Rectal smooth muscle tissue (tissue), 1 donor: ENCODE measurements at regions not wholly inside any gene's neighbourhood (a gene's known extent, or its start where the extent isn't known, plus 50 kb on each side); places are given as distances from the start of the nearest gene placed in this dataset.
"Not testable (repeated sequence)": the region's sequence is repeated elsewhere in the genome, so short reads cannot be mapped to it uniquely, and the experiment has no call there.

Experiments
- H3K27ac ChIP-seq: one replicate; pipeline ENCODE4 v1.7.0; 2013; ENCODE audit warnings: low read depth, low read length, inconsistent platforms
- H3K27me3 ChIP-seq: one replicate; pipeline ENCODE4 v1.7.0; 2013; ENCODE audit warnings: low read length; ENCODE audit not compliant: control insufficient read depth, insufficient read depth
- H3K36me3 ChIP-seq: one replicate; pipeline ENCODE4 v1.7.0; 2013; ENCODE audit warnings: low read length; ENCODE audit not compliant: control insufficient read depth, insufficient read depth
- H3K4me1 ChIP-seq: one replicate; pipeline ENCODE4 v1.7.0; 2013; ENCODE audit warnings: low read length; ENCODE audit not compliant: control insufficient read depth, insufficient read depth
- H3K4me3 ChIP-seq: one replicate; pipeline ENCODE4 v1.7.0; 2013; ENCODE audit warnings: low read length
- H3K9ac ChIP-seq: one replicate; pipeline ENCODE4 v1.7.0; 2013; ENCODE audit warnings: low read length

DNA sequence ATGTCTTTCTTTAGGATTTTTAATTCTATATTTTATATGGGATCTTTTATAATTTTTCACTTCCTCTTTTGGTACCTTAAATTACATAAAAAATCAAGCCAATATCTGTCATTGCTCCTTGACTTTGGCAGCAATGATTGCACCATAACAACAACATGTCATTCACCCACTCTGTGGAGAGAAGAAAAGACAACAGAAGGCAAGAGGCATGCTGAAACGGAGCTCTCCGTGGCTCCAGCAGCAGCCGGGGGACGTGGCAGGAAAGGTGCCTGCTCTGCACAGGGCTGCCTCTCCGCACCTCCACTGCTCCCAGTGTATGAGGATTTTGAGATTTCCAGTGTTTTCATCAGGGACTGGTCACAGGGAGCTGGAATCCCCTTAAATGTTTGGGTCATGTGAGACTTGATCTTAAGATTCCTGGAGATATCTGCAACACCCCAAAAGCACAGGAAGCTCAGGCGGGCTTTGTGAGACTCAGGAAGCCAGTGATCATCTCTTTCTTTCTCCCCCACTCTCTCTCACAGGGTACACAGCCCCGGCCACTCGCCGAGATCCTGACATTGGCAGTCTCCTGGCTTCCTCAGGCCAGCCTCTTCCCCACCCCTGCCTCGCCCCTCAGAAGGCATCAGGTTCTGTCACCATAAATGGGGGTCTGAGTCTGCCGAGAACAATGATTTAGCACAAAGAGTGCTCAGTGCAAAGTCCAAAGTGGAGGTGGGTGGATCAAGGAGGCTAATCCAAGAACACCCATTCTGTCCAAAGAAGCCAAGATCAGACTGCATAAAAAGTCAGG, 74.6 kb downstream of the ACTL7B start:
- H3K9ac ChIP-seq = no peak overlapping the region
- no peaks in the 10 kb centered on the region for H3K36me3 ChIP-seq
- H3K4me3 ChIP-seq = no peak overlapping the region
- H3K27ac ChIP-seq = no peak overlapping the region
- no peaks in the 10 kb centered on the region for H3K4me1 ChIP-seq
- H3K27me3 ChIP-seq = no peaks in the 10 kb centered on the region

DNA sequence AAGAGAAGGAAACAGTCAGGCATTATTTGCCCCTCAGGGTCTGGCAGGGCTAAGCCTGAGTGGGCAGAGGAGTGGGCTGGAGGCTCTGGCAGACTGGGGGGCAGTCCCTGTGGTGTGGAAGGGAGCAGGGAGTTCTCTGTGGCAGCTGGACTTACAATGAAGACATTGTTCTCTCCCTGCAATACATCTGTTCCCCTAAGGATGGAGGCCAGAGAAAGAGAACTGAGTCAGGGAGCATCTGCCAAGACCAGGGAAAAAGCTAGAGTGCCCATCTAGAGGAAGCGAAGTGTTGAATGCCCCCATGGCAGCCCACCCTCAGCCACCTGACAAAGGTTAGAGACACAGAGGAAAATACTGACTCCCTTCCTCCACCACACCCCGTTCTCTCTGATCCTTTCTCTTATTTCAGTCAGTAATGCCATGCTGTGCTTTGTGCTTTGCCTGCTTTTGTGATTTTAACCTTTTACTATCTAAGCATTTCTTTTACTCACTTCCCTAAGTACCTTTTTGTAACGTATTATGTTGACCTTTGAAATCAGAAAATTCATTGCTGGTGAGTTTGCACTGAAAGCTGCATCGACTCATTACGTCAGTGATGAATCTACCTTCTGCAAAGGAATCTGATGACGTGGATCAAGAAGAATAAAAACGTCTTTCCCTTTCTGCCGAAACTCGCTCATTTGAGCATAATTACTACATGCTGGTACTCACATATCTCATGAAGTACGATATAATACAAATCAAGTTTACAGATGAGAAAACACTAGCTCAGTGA, 76.0 kb downstream of the ACTL7B start:
- Histone ChIP-seq H3K36me3 (no peaks in the 10 kb centered on the region), H3K4me3 (no peak overlapping the region), H3K4me1 (no peaks in the 10 kb centered on the region), H3K27me3 (no peaks in the 10 kb centered on the region), H3K27ac (no peak overlapping the region), H3K9ac (no peak overlapping the region)

DNA sequence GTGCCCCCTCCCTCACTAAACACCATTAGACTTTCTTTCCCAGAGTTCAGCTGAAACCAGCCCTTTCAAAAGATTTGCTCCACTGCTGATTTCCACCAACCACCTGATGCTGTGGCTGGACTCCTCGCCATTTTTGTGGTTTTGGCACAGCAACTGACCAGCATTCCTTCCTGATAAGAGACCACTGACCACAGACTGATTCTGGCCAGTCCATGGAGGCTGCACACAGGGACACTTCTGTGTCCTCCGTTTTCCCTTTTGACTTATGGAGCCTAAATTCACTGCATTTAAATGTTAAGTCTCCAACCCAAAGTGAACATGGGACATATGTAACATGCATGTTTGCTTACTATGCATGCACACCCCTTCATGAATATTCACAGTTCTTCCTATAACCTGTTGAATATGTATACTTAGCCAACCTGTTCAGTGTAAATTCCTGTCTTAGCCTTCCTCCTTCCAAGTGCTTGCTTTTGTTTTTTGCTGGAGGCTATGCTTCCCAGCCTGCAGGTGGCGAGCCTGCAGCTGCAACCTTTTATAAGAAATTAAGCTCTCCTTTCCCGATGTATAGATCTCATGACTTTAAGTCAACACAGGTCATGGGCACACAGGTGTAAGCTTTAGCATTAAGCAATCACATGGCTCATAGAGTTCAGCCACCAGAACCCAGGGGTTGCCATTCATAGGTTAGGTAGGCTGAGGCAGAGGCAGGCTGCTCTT, 78.7 kb downstream of the ACTL7B start:
- no peak overlapping the region for H3K9ac ChIP-seq
- no peak overlapping the region for H3K27ac ChIP-seq
- no peaks in the 10 kb centered on the region for H3K4me1 ChIP-seq
- H3K27me3 ChIP-seq = no peaks in the 10 kb centered on the region
- H3K4me3 ChIP-seq = no peak overlapping the region
- H3K36me3 ChIP-seq = no peaks in the 10 kb centered on the region

DNA sequence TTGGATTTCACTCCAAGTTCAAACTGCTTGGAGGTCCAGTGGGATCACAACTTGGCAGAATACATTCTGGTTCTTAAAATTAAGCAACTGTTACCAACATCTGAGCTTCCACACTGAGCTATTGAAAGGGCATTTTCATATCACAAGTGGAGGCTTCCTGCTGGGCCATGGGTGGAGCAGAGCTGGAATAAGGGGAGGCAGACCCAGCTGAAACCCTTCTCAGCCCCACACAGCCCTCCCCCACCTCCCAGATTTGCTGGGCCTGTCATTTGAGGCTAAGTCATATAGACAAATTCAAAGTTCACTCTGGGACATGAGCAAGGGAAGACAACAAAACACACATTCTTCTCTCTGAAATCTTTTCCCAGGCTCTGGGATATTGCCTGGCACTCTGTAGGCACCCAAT, 79.9 kb downstream of the ACTL7B start:
- Histone ChIP-seq H3K27me3 (no peaks in the 10 kb centered on the region), H3K9ac (no peak overlapping the region), H3K27ac (no peak overlapping the region), H3K4me1 (no peaks in the 10 kb centered on the region), H3K36me3 (no peaks in the 10 kb centered on the region), H3K4me3 (no peak overlapping the region)

DNA sequence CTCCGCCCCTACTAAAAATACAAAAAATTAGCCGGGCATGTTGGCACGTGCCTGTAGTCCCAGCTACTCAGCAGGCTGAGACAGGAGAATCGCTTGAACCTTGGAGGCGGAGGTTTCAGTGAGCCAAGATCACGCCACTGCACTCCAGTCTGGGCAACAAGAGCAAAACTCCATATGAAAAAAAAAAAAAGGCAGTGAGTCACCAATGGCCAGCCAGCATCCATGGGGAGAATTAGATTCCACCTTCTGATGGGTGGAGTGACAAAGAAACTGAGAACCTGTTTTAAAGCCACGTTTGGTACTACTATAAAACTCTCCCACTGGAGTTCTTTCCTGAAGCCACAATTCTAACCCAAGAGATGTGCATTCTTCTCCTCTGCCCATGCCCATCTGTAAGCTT, 81.7 kb downstream of the ACTL7B start:
- H3K27ac ChIP-seq, H3K4me3 ChIP-seq, H3K36me3 ChIP-seq, H3K27me3 ChIP-seq, H3K4me1 ChIP-seq, H3K9ac ChIP-seq: not testable (repeated sequence)

DNA sequence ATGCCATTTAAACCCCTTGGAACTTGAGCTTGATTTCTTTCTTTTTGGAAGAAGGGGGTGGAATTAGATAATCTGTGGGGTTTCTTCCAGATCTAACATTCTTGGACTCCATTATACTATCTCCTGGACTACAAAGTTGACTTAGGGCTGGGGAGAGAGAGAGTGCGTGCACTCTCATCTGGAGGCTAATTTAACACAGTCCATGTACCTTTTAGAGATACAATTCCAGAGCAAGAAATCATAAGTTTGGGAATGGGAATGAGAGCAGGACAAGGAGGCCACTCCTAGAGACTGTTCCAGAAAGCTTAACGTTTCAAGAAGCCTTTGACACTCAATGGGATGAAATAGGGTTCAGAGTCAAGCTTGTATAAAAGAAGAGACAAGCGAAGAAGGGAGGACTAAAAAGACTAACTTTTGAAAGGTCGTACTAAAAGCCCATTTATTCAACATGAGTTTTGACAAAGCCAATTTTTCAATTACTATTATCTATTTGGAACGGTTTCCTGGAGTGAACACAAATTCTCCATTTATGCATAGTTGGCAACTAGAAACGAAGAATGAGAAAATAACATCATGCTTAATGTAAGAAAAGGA, 83.4 kb downstream of the ACTL7B start:
- H3K27me3 ChIP-seq = no peaks in the 10 kb centered on the region
- H3K36me3 ChIP-seq = no peaks in the 10 kb centered on the region
- H3K27ac ChIP-seq = no peak overlapping the region
- H3K9ac ChIP-seq = no peak overlapping the region
- no peak overlapping the region for H3K4me3 ChIP-seq
- H3K4me1 ChIP-seq = no peaks in the 10 kb centered on the region

DNA sequence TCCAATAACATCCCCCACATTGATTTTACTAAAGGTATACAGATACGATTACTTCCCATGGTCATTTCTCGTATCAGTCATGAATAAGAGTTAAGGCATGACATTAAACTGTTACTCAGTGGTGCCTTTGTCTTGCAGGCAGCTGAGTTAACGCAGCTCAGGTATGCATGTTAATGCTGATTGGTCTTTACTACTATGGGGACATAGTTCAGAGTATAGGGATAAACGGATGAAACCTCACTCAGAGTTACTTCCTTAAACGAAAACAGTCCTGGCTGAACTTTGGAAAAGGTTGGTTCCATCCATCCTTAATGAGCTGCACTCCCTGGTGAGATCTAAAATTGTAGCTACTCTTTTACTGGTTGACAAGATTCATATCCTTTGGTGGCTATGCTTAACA, 87.0 kb downstream of the ACTL7B start:
- Histone ChIP-seq H3K27me3 (no peaks in the 10 kb centered on the region), H3K4me3 (no peak overlapping the region), H3K27ac (no peak overlapping the region)

DNA sequence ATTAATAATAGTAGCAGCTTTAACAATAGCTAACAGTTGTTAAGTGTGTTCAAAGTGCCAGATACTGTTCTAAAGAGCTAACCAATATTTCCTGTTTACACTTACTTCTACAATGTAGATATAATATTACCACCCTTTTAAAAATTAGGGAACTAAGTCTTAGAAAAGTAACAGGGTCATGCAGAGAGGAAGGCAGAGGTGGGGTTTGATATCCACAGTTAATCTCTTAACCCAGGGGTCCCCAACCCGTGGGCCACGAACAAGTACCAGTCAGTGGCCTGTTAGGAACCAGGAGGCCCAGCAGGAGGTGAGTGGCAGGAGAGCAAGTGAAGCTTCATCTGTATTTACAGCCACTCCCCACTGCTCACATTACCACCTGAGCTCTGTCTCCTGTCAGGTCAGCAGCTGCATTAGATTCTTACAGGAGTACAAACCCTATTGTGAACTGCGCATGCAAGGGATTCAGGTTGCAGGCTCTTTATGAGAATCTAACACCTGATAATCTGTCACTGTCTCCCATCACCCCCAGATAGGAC, 89.1 kb downstream of the ACTL7B start:
- Histone ChIP-seq H3K9ac (no peak overlapping the region), H3K4me1 (no peaks in the 10 kb centered on the region)

More for the DNA sequence above, 87.0 kb downstream of the ACTL7B start:
- Histone ChIP-seq H3K36me3 (no peaks in the 10 kb centered on the region), H3K4me1 (no peaks in the 10 kb centered on the region), H3K9ac (no peak overlapping the region)

DNA sequence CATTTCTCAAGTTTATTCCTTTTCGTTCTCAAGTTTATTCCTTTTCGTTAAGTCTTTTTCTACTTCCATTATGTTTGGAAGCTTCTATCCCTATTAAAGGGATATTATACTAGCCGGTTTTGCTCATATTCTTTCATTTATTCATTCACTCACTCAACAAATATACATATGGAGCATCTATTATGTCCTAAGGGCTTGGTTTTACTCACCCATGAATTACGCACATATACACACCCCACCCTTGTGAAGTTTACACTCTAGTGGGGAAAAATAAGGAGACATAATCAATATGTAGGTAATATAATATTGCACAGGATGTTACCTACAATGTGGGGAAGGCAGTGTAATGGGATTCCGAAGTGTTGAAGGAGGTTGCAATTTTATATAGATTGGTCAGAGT, 90.5 kb downstream of the ACTL7B start:
- no peaks in the 10 kb centered on the region for H3K36me3 ChIP-seq
- no peaks in the 10 kb centered on the region for H3K4me1 ChIP-seq
- no peak overlapping the region for H3K27ac ChIP-seq
- H3K9ac ChIP-seq = no peak overlapping the region
- no peak overlapping the region for H3K4me3 ChIP-seq
- H3K27me3 ChIP-seq = no peaks in the 10 kb centered on the region

More for the DNA sequence above, 89.1 kb downstream of the ACTL7B start:
- Histone ChIP-seq H3K27me3 (no peaks in the 10 kb centered on the region), H3K36me3 (no peaks in the 10 kb centered on the region), H3K27ac (no peak overlapping the region), H3K4me3 (no peak overlapping the region)

DNA sequence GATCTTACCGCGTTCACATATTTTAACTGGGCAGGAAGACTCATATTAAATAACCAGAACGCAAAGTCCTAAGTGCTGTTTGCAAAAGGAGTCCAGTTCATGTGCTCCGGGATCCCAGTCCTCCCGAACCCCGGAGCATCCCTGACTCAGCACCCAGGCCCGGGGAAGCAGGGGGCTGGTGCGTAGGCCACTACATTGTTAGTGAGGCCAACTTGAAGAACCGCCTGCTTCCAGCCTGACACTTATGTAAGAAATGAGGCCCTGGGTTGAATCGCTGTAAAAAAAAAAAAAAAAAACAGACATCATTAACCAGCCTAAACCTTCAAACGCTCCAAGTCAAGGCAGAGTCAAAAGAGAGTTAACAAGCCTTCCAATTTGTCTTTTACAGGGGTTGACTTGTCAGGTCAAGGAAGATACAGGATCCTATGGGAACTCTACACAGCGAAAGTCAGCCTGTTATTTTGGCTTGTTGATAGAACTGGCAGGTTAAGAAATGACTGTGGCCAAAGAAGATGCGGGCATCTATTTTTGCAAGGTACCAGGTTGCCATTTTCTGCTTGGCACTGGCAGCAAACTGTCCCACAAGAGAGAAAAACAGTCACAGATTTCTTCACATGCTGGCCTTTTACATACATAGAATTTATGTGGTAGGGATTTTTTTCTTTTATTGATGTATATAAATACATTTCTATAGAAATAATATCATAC, 93.3 kb downstream of the ACTL7B start:
- no peak overlapping the region for H3K9ac ChIP-seq
- no peak overlapping the region for H3K27ac ChIP-seq
- H3K4me1 ChIP-seq = no peaks in the 10 kb centered on the region
- no peaks in the 10 kb centered on the region for H3K36me3 ChIP-seq
- no peak overlapping the region for H3K4me3 ChIP-seq
- no peaks in the 10 kb centered on the region for H3K27me3 ChIP-seq

DNA sequence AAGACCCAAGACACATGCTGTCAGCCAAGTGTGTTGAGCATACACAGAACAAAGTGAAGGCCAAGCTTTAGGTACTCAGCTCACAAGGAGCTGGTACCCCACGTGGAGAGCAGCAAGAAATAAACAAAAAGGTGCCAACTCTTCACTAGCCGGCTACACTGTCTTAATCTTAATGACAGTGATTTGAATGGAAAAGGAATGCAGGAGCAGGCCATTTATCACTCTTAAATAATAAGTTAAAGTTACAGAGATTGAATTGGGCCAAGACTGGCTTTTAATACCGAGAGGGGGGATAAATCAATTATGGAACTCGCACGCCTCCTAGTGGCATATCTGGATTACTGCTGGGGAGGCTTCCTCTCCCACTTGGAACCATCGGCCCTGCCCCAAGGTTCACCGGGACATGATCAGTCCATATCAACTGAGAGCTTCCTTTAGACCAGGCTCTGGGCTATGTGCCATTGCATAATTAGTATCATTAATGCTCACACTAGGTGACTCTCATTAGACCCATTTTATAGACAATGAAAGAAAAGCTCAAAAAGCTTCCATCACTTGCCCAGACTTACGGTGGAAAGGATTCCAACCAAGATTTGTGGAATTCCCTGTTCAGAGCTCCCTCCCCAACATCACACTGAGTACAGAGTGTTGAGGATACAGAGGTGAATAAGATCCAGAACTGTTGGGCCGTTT, 94.0 kb downstream of the ACTL7B start:
- no peak overlapping the region for H3K9ac ChIP-seq
- no peaks in the 10 kb centered on the region for H3K4me1 ChIP-seq
- no peak overlapping the region for H3K27ac ChIP-seq
- H3K36me3 ChIP-seq = no peaks in the 10 kb centered on the region
- H3K27me3 ChIP-seq = no peaks in the 10 kb centered on the region
- H3K4me3 ChIP-seq = no peak overlapping the region
